ENCODE measurements at regions not wholly inside any gene's neighbourhood (a gene's known extent, or its start where the extent isn't known, plus 50 kb on each side); places are given as distances from the start of the nearest gene placed in this dataset.

GRCh38 chr11:107140983-107141382, 122.7 kb upstream of the GUCY1A2 start:
- Histone ChIP-seq H2AFZ (ENCODE audit: low read depth, low read length) (no peak overlapping the region), H3K27ac (ENCODE audit: low read length, poor library complexity, severe bottlenecking) (no peak overlapping the region), H2BK12ac (ENCODE audit: low read length in 2 of 2) (no peak overlapping the region), H3K18ac (ENCODE audit: low read depth in 1 of 2, low read length in 2 of 2) (no peak overlapping the region), H4K91ac (ENCODE audit: low read length) (no peak overlapping the region), H2BK5ac (ENCODE audit: low read depth, low read length, poor library complexity, severe bottlenecking) (no peak overlapping the region), H3K9me3 (ENCODE audit: control insufficient read depth, low read length) (no peaks in the 10 kb centered on the region), H3K36me3 (ENCODE audit: control insufficient read depth in 1 of 2, insufficient read depth in 2 of 2, low read depth in 1 of 2, low read length in 2 of 2) (no peaks in the 10 kb centered on the region), H3K79me1 (replicated peaks; ENCODE audit: low read length, poor library complexity, severe bottlenecking) (no peaks in the 10 kb centered on the region), H2AK5ac (ENCODE audit: low read length, severe bottlenecking) (no peak overlapping the region), H3K4me3 (ENCODE audit: insufficient read depth in 1 of 2, low read depth in 1 of 2, low read length in 2 of 2) (no peak overlapping the region), H3K4me1 (ENCODE audit: control insufficient read depth, insufficient read depth, low read depth, low read length) (no peaks in the 10 kb centered on the region), H3K27me3 (ENCODE audit: control insufficient read depth in 1 of 2, insufficient read depth in 1 of 2, low read length in 2 of 2) (peaks cover 0 to 8% of the 10 kb centered on the region in 2 experiments), H3K4me2 (ENCODE audit: low read length, poor library complexity, severe bottlenecking) (no peak overlapping the region), H2BK15ac (ENCODE audit: low read depth, poor library complexity, severe bottlenecking) (no peak overlapping the region), H3K9ac (ENCODE audit: low read length) (no peak overlapping the region), H3K23ac (ENCODE audit: low read length in 2 of 2) (no peak overlapping the region), H3K14ac (ENCODE audit: low read length in 2 of 2) (no peak overlapping the region), H4K8ac (ENCODE audit: low read length) (no peak overlapping the region), H3K4ac (ENCODE audit: low read depth in 1 of 2, low read length in 2 of 2) (no peak overlapping the region), H2BK120ac (ENCODE audit: low read depth, low read length) (no peak overlapping the region)
- WGBS, result 90% methylated on average over 3 of the region's 3 CpGs
- no peak for DNase-seq

- DNase-seq, result no peak
- Histone ChIP-seq H4K8ac (ENCODE audit: low read length) (no peak overlapping the region), H3K4me1 (ENCODE audit: control insufficient read depth, insufficient read depth, low read depth, low read length) (no peaks in the 10 kb centered on the region), H3K9me3 (ENCODE audit: control insufficient read depth, low read length) (no peaks in the 10 kb centered on the region), H3K18ac (ENCODE audit: low read depth in 1 of 2, low read length in 2 of 2) (no peak overlapping the region), H4K91ac (ENCODE audit: low read length) (no peak overlapping the region), H3K14ac (ENCODE audit: low read length in 2 of 2) (no peak overlapping the region), H3K27ac (ENCODE audit: low read length, poor library complexity, severe bottlenecking) (no peak overlapping the region), H3K4me3 (ENCODE audit: insufficient read depth in 1 of 2, low read depth in 1 of 2, low read length in 2 of 2) (no peak overlapping the region), H3K36me3 (ENCODE audit: control insufficient read depth in 1 of 2, insufficient read depth in 2 of 2, low read depth in 1 of 2, low read length in 2 of 2) (no peaks in the 10 kb centered on the region), H3K23ac (ENCODE audit: low read length in 2 of 2) (no peak overlapping the region), H2BK15ac (ENCODE audit: low read depth, poor library complexity, severe bottlenecking) (no peak overlapping the region), H2AFZ (ENCODE audit: low read depth, low read length) (no peak overlapping the region), H3K4ac (ENCODE audit: low read depth in 1 of 2, low read length in 2 of 2) (no peak overlapping the region), H3K27me3 (ENCODE audit: control insufficient read depth in 1 of 2, insufficient read depth in 1 of 2, low read length in 2 of 2) (peaks cover 0 to 8% of the 10 kb centered on the region in 2 experiments), H2BK5ac (ENCODE audit: low read depth, low read length, poor library complexity, severe bottlenecking) (no peak overlapping the region), H3K4me2 (ENCODE audit: low read length, poor library complexity, severe bottlenecking) (no peak overlapping the region), H3K9ac (ENCODE audit: low read length) (no peak overlapping the region), H3K79me1 (replicated peaks; ENCODE audit: low read length, poor library complexity, severe bottlenecking) (no peaks in the 10 kb centered on the region), H2BK12ac (ENCODE audit: low read length in 2 of 2) (no peak overlapping the region), H2BK120ac (ENCODE audit: low read depth, low read length) (no peak overlapping the region), H2AK5ac (ENCODE audit: low read length, severe bottlenecking) (no peak overlapping the region)
- 72% methylated on average over 4 of the region's 4 CpGs for WGBS
These were observed 121.1 kb upstream of the GUCY1A2 start for GRCh38 chr11:107139396-107139795.

- Histone ChIP-seq H3K9me3 (ENCODE audit: control insufficient read depth, low read length) (no peaks in the 10 kb centered on the region), H3K4me2 (ENCODE audit: low read length, poor library complexity, severe bottlenecking) (no peak overlapping the region), H2BK120ac (ENCODE audit: low read depth, low read length) (no peak overlapping the region), H4K8ac (ENCODE audit: low read length) (no peak overlapping the region), H3K27me3 (ENCODE audit: control insufficient read depth in 1 of 2, insufficient read depth in 1 of 2, low read length in 2 of 2) (no peaks in the 10 kb centered on the region), H2BK5ac (ENCODE audit: low read depth, low read length, poor library complexity, severe bottlenecking) (no peak overlapping the region), H3K4me1 (ENCODE audit: control insufficient read depth, insufficient read depth, low read depth, low read length) (no peaks in the 10 kb centered on the region), H2BK15ac (ENCODE audit: low read depth, poor library complexity, severe bottlenecking) (no peak overlapping the region), H4K91ac (ENCODE audit: low read length) (no peak overlapping the region), H2AFZ (ENCODE audit: low read depth, low read length) (no peak overlapping the region), H3K23ac (ENCODE audit: low read length in 2 of 2) (no peak overlapping the region), H3K4me3 (ENCODE audit: insufficient read depth in 1 of 2, low read depth in 1 of 2, low read length in 2 of 2) (no peak overlapping the region), H3K9ac (ENCODE audit: low read length) (no peak overlapping the region), H3K27ac (ENCODE audit: low read length, poor library complexity, severe bottlenecking) (no peak overlapping the region), H3K36me3 (ENCODE audit: control insufficient read depth in 1 of 2, insufficient read depth in 2 of 2, low read depth in 1 of 2, low read length in 2 of 2) (no peaks in the 10 kb centered on the region), H3K4ac (ENCODE audit: low read depth in 1 of 2, low read length in 2 of 2) (no peak overlapping the region), H2AK5ac (ENCODE audit: low read length, severe bottlenecking) (no peak overlapping the region), H3K18ac (ENCODE audit: low read depth in 1 of 2, low read length in 2 of 2) (no peak overlapping the region), H3K14ac (ENCODE audit: low read length in 2 of 2) (no peak overlapping the region), H3K79me1 (replicated peaks; ENCODE audit: low read length, poor library complexity, severe bottlenecking) (no peaks in the 10 kb centered on the region), H2BK12ac (ENCODE audit: low read length in 2 of 2) (no peak overlapping the region)
- DNase-seq, result no peak
- WGBS, result 57% methylated on average over 1 of the region's 2 CpGs
These were observed 118.6 kb upstream of the GUCY1A2 start for GRCh38 chr11:107136892-107137291.

GRCh38 chr11:107131756-107132155, 113.5 kb upstream of the GUCY1A2 start:
- Histone ChIP-seq H2AK5ac (ENCODE audit: low read length, severe bottlenecking) (no peak overlapping the region), H3K4me1 (ENCODE audit: control insufficient read depth, insufficient read depth, low read depth, low read length) (no peaks in the 10 kb centered on the region), H2BK12ac (ENCODE audit: low read length in 2 of 2) (no peak overlapping the region), H3K4ac (ENCODE audit: low read depth in 1 of 2, low read length in 2 of 2) (no peak overlapping the region), H3K27ac (ENCODE audit: low read length, poor library complexity, severe bottlenecking) (no peak overlapping the region), H3K4me3 (ENCODE audit: insufficient read depth in 1 of 2, low read depth in 1 of 2, low read length in 2 of 2) (no peak overlapping the region), H3K14ac (ENCODE audit: low read length in 2 of 2) (no peak overlapping the region), H3K18ac (ENCODE audit: low read depth in 1 of 2, low read length in 2 of 2) (no peak overlapping the region), H3K36me3 (ENCODE audit: control insufficient read depth in 1 of 2, insufficient read depth in 2 of 2, low read depth in 1 of 2, low read length in 2 of 2) (no peaks in the 10 kb centered on the region), H4K91ac (ENCODE audit: low read length) (no peak overlapping the region), H4K8ac (ENCODE audit: low read length) (no peak overlapping the region), H2BK120ac (ENCODE audit: low read depth, low read length) (no peak overlapping the region), H2BK5ac (ENCODE audit: low read depth, low read length, poor library complexity, severe bottlenecking) (no peak overlapping the region), H3K23ac (ENCODE audit: low read length in 2 of 2) (no peak overlapping the region), H3K4me2 (ENCODE audit: low read length, poor library complexity, severe bottlenecking) (no peak overlapping the region), H3K79me1 (replicated peaks; ENCODE audit: low read length, poor library complexity, severe bottlenecking) (no peaks in the 10 kb centered on the region), H2BK15ac (ENCODE audit: low read depth, poor library complexity, severe bottlenecking) (no peak overlapping the region), H2AFZ (ENCODE audit: low read depth, low read length) (no peak overlapping the region), H3K27me3 (ENCODE audit: control insufficient read depth in 1 of 2, insufficient read depth in 1 of 2, low read length in 2 of 2) (no peaks in the 10 kb centered on the region), H3K9ac (ENCODE audit: low read length) (no peak overlapping the region), H3K9me3 (ENCODE audit: control insufficient read depth, low read length) (no peaks in the 10 kb centered on the region)
- no peak for DNase-seq
- WGBS, result no CpG with 5 or more reads among the region's 1 CpG

All from mesenchymal stem cell (in vitro differentiated cells and primary cell).